ENCODE measurements at regions not wholly inside any gene's neighbourhood (a gene's known extent, or its start where the extent isn't known, plus 50 kb on each side); places are given as distances from the start of the nearest gene placed in this dataset.

DNA sequence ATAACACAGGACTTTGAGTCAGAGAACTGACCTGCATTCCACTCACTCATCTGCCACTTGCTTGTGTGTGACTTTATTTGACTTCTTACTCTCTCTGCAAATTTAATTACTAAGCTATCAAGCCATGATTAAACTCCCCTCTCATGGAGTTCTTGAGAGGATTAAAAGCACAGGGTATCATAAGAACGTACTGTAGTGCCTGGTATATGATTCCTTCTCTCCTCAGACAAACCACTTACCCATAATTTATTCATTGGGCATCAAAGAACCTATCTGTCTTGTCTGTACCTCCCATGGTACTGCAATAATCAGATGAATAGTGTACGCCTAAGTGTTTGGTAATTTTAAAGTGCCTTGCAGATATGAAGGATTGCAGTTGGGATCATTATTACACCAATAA, 130.6 kb upstream of the UBASH3B start:
- TF ChIP-seq, protein P1, sequence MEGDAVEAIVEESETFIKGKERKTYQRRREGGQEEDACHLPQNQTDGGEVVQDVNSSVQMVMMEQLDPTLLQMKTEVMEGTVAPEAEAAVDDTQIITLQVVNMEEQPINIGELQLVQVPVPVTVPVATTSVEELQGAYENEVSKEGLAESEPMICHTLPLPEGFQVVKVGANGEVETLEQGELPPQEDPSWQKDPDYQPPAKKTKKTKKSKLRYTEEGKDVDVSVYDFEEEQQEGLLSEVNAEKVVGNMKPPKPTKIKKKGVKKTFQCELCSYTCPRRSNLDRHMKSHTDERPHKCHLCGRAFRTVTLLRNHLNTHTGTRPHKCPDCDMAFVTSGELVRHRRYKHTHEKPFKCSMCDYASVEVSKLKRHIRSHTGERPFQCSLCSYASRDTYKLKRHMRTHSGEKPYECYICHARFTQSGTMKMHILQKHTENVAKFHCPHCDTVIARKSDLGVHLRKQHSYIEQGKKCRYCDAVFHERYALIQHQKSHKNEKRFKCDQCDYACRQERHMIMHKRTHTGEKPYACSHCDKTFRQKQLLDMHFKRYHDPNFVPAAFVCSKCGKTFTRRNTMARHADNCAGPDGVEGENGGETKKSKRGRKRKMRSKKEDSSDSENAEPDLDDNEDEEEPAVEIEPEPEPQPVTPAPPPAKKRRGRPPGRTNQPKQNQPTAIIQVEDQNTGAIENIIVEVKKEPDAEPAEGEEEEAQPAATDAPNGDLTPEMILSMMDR (IDR thresholded peaks at IDR 0.05), result no peak
- no peak for TF ChIP-seq POLR2A (IDR thresholded peaks at IDR 0.05)

All from body of pancreas (tissue), 4 donors.